Psoas muscle (tissue), 7 donors: ENCODE measurements at regions not wholly inside any gene's neighbourhood (a gene's known extent, or its start where the extent isn't known, plus 50 kb on each side); places are given as distances from the start of the nearest gene placed in this dataset.

Experiments
- ATAC-seq, 4 donors: fragments of 200-7000 bp; cut with Tn5 transposase; one replicate each; pipeline ENCODE4 v1.9.1; 2020; ENCODE audit warnings: moderate library complexity in 3 of 4, mild to moderate bottlenecking in 2 of 4
- DNase-seq, 2 donors: peaks; one replicate each; pipeline ENCODE4 v3.0.0-alpha.2; 2020
- H3K27ac ChIP-seq: fragments of 200-600 bp; one replicate; pipeline ENCODE4 v1.8.0; 2022
- H3K27me3 ChIP-seq, 3 donors: fragments of 200-600 bp in 1 of 3; one replicate each; pipeline versions ENCODE4 v1.6.1 to v1.8.0; 2013 to 2022; ENCODE audit warnings: low read length in 2 of 3, mild to moderate bottlenecking in 2 of 3, moderate library complexity in 1 of 3; ENCODE audit not compliant: insufficient read depth in 3 of 3
- H3K36me3 ChIP-seq, 2 donors: fragments of 200-600 bp in 1 of 2; one replicate each; pipeline versions ENCODE4 v1.6.1 to v1.8.0; 2013 to 2022; ENCODE audit warnings: low read depth in 1 of 2, mild to moderate bottlenecking in 1 of 2, moderate library complexity in 1 of 2; ENCODE audit not compliant: insufficient read depth in 1 of 2
- H3K4me1 ChIP-seq: fragments of 200-600 bp; one replicate; pipeline ENCODE4 v1.8.0; 2022
- H3K4me3 ChIP-seq: fragments of 200-600 bp; one replicate; pipeline ENCODE4 v1.8.0; 2022; ENCODE audit warnings: mild to moderate bottlenecking
- H3K9me3 ChIP-seq: fragments of 200-600 bp; one replicate; pipeline ENCODE4 v1.8.0; 2022
- CTCF ChIP-seq: fragments of 200-600 bp; IDR thresholded peaks from one replicate; pipeline ENCODE4 v1.8.0; 2022; ENCODE audit warnings: antibody characterized with exemption
- WGBS, 3 donors: extraction: QIAGEN DNeasy Blood & Tissue Kit; methylation state at CpG; one replicate each; pipeline versions ENCODE4 v1.1.6 to v1.1.7; 2013; 5-methylcytosine and 5-hydroxymethylcytosine counted together
- intact Hi-C, 2 donors: fragments of 100-400 bp; cut with DNase I; formaldehyde crosslinking; loops; one replicate each; pipeline versions ENCODE4 v1.11.0 to v1.14.2; 2022
- donor health status: healthy with polysubstance abuse.
- donor health status: DM: no; HTN: no; CAD: no; lungs with moderate emphysema.
- donor health status: Bipolar disorder and iron deficiency.
- donor health status: healthy.
- donor health status: DM: yes; HTN: yes; CAD: no.
- donor health status: DM: no; HTN: no; CAD: no.
- donor health status: DM: yes; HTN: yes; CAD: no.

- DNase-seq, result no peak
- Histone ChIP-seq H3K4me1 (no peaks in the 10 kb centered on the region), H3K36me3 (no peaks in the 10 kb centered on the region), H3K27ac (no peak overlapping the region), H3K4me3 (no peak overlapping the region), H3K9me3 (no peaks in the 10 kb centered on the region), H3K27me3 (no peaks in the 10 kb centered on the region)
- TF ChIP-seq CTCF, result no peak
- 73 to 85% (median 84%) methylated on average over 3 of the region's 3 CpGs for WGBS, 3 donors
- ATAC-seq, result no peak
- intact Hi-C loops, result no loop called here
Observed at GRCh38 chr12:47549258-47549657, 156.6 kb downstream of the RPAP3 start.

GRCh38 chr12:47548401-47548800 lies 157.4 kb downstream of the RPAP3 start:
- Histone ChIP-seq H3K4me1 (no peaks in the 10 kb centered on the region), H3K27ac (no peak overlapping the region), H3K27me3 (no peaks in the 10 kb centered on the region), H3K4me3 (no peak overlapping the region), H3K36me3 (no peaks in the 10 kb centered on the region), H3K9me3 (no peaks in the 10 kb centered on the region)
- no peak for TF ChIP-seq CTCF
- intact Hi-C loops, result no loop called here
- ATAC-seq (no peak), DNase-seq (no peak)

- intact Hi-C loops, result no loop called here
- H3K4me3 ChIP-seq, result no peak overlapping the region
- H3K36me3 ChIP-seq, result no peaks in the 10 kb centered on the region
- TF ChIP-seq CTCF, result no peak
- no peaks in the 10 kb centered on the region for H3K4me1 ChIP-seq
- no peaks in the 10 kb centered on the region for H3K9me3 ChIP-seq
- H3K27ac ChIP-seq, result no peak overlapping the region
- DNase-seq (no peak), ATAC-seq (no peak)
- no peaks in the 10 kb centered on the region for H3K27me3 ChIP-seq
- 81 to 90% (median 86%) methylated on average over 6 of the region's 6 CpGs for WGBS, 3 donors
Observed at GRCh38 chr12:47547077-47547476, 158.8 kb downstream of the RPAP3 start.

GRCh38 chr12:47545938-47546609 lies 159.8 kb downstream of the RPAP3 start:
- intact Hi-C loops, result no loop called here

More at GRCh38 chr12:47545938-47546609, 159.8 kb downstream of the RPAP3 start:
- Histone ChIP-seq H3K9me3 (no peaks in the 10 kb centered on the region), H3K4me1 (no peaks in the 10 kb centered on the region), H3K4me3 (no peak overlapping the region), H3K27me3 (no peaks in the 10 kb centered on the region), H3K36me3 (no peaks in the 10 kb centered on the region), H3K27ac (no peak overlapping the region)
- TF ChIP-seq CTCF, result no peak
- no peak for ATAC-seq
- no peak for DNase-seq
- 77 to 79% (median 78%) methylated on average over 6 of the region's 6 CpGs for WGBS, 3 donors
